ENCODE measurements at regions not wholly inside any gene's neighbourhood (a gene's known extent, or its start where the extent isn't known, plus 50 kb on each side); places are given as distances from the start of the nearest gene placed in this dataset.

DNA sequence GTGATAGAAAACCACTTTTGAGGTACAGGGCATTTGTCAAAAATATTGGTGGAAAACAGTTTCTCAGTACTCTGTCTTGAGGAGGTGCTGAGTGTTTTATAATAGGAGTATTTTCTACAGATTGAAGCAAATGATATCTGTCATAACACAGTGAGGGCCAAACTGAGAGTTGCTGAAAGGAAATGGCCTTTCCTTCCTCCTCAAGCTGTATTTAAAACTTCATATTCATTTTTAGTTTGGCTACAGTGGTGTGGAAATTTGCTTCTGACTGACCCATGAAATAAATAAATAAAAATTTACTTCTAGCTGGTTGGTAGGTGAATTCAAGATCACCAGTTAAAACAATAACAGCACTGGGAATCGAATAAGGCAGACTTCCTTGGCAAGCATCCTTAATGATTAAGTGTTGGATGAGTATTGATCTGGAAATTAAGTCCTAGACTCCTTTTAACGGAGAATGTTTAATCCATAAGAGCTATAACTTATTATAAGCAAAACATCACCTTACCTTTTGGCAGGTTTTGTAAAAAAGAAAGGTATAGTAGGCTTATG lies 828.6 kb upstream of the CITED2 start:
- Histone ChIP-seq H3F3A (ENCODE audit: insufficient read depth, low read length) (no peaks in the 10 kb centered on the region), H4K20me1 (ENCODE audit: insufficient read depth, low read length) (no peaks in the 10 kb centered on the region), H3K27me3 (ENCODE audit: insufficient read depth, low read length) (no peaks in the 10 kb centered on the region), H2AFZ (ENCODE audit: low read length) (no peak overlapping the region), H3K9me3 (ENCODE audit: low read length) (no peaks in the 10 kb centered on the region), H3K27ac (ENCODE audit: low read depth, low read length, poor library complexity, severe bottlenecking) (no peak overlapping the region), H3K79me2 (ENCODE audit: insufficient read depth, low read length) (no peaks in the 10 kb centered on the region), H3K4me3 (ENCODE audit: low read depth, low read length, poor library complexity, severe bottlenecking) (no peak overlapping the region), H3K9me2 (ENCODE audit: low read depth, low read length) (no peaks in the 10 kb centered on the region), H3K36me3 (ENCODE audit: insufficient read depth, low read length) (no peaks in the 10 kb centered on the region), H3K4me2 (ENCODE audit: low read length) (no peak overlapping the region), H3K9ac (ENCODE audit: low read length) (no peak overlapping the region), H3K4me1 (ENCODE audit: insufficient read depth, low read length, severe bottlenecking) (no peaks in the 10 kb centered on the region)
- no peak for TF ChIP-seq EZH2 (IDR thresholded peaks at IDR 0.05; ENCODE audit: borderline replicate concordance, low read length)
- TF ChIP-seq, protein P1, sequence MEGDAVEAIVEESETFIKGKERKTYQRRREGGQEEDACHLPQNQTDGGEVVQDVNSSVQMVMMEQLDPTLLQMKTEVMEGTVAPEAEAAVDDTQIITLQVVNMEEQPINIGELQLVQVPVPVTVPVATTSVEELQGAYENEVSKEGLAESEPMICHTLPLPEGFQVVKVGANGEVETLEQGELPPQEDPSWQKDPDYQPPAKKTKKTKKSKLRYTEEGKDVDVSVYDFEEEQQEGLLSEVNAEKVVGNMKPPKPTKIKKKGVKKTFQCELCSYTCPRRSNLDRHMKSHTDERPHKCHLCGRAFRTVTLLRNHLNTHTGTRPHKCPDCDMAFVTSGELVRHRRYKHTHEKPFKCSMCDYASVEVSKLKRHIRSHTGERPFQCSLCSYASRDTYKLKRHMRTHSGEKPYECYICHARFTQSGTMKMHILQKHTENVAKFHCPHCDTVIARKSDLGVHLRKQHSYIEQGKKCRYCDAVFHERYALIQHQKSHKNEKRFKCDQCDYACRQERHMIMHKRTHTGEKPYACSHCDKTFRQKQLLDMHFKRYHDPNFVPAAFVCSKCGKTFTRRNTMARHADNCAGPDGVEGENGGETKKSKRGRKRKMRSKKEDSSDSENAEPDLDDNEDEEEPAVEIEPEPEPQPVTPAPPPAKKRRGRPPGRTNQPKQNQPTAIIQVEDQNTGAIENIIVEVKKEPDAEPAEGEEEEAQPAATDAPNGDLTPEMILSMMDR (IDR thresholded peaks at IDR 0.05; ENCODE audit: low read length) = no peak

DNA sequence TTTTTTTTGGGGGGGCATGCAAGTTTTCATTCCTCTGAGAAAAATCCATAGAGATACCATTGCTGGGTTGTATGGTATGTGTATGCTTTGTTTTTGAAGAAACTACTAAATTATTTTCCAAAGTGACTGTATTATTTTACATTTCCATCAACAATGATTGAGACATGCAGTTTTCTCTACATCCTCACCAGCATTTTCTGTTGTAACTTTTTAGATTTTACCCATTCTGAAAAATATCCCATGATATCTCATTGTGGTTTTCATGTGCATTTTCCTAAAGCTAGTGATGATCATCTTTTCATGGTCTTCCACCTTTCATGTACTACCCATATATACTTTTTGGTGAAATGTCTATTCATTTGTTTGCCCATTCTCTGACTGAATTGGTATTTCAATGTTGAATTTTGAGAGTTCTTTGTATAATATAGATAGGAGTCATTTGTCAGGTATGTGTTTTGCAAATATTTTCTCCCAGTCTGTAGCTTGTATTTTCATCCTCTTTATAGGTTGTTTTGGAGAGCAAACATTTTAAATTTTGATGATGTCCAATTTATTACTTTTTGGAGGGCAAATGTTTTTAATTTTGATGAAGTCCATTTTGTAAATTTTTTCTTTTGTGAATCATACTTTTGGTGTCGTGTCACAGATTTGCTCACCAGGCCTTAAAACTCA lies 827.5 kb upstream of the CITED2 start:
- H3K9me2 ChIP-seq (ENCODE audit: low read depth, low read length) = no peaks in the 10 kb centered on the region
- H2AFZ ChIP-seq (ENCODE audit: low read length) = no peak overlapping the region
- H3F3A ChIP-seq (ENCODE audit: insufficient read depth, low read length) = no peaks in the 10 kb centered on the region
- H3K4me2 ChIP-seq (ENCODE audit: low read length) = no peak overlapping the region
- H3K9ac ChIP-seq (ENCODE audit: low read length) = no peak overlapping the region
- H4K20me1 ChIP-seq (ENCODE audit: insufficient read depth, low read length) = no peaks in the 10 kb centered on the region
- TF ChIP-seq, protein P1 (IDR thresholded peaks at IDR 0.05; ENCODE audit: low read length) = no peak
- no peak for TF ChIP-seq EZH2 (IDR thresholded peaks at IDR 0.05; ENCODE audit: borderline replicate concordance, low read length)
- no peak overlapping the region for H3K4me3 ChIP-seq (ENCODE audit: low read depth, low read length, poor library complexity, severe bottlenecking)
- H3K79me2 ChIP-seq (ENCODE audit: insufficient read depth, low read length) = no peaks in the 10 kb centered on the region
- H3K27ac ChIP-seq (ENCODE audit: low read depth, low read length, poor library complexity, severe bottlenecking) = no peak overlapping the region
- no peaks in the 10 kb centered on the region for H3K36me3 ChIP-seq (ENCODE audit: insufficient read depth, low read length)
- no peaks in the 10 kb centered on the region for H3K4me1 ChIP-seq (ENCODE audit: insufficient read depth, low read length, severe bottlenecking)
- no peaks in the 10 kb centered on the region for H3K9me3 ChIP-seq (ENCODE audit: low read length)
- H3K27me3 ChIP-seq (ENCODE audit: insufficient read depth, low read length) = no peaks in the 10 kb centered on the region

- Histone ChIP-seq H4K20me1 (ENCODE audit: insufficient read depth, low read length) (no peaks in the 10 kb centered on the region), H3K4me1 (ENCODE audit: insufficient read depth, low read length, severe bottlenecking) (no peaks in the 10 kb centered on the region), H2AFZ (ENCODE audit: low read length) (no peak overlapping the region), H3K27me3 (ENCODE audit: insufficient read depth, low read length) (no peaks in the 10 kb centered on the region), H3F3A (ENCODE audit: insufficient read depth, low read length) (no peaks in the 10 kb centered on the region), H3K9me2 (ENCODE audit: low read depth, low read length) (no peaks in the 10 kb centered on the region), H3K27ac (ENCODE audit: low read depth, low read length, poor library complexity, severe bottlenecking) (no peak overlapping the region), H3K4me2 (ENCODE audit: low read length) (no peak overlapping the region), H3K79me2 (ENCODE audit: insufficient read depth, low read length) (no peaks in the 10 kb centered on the region), H3K9ac (ENCODE audit: low read length) (no peak overlapping the region), H3K4me3 (ENCODE audit: low read depth, low read length, poor library complexity, severe bottlenecking) (no peak overlapping the region), H3K36me3 (ENCODE audit: insufficient read depth, low read length) (no peaks in the 10 kb centered on the region), H3K9me3 (ENCODE audit: low read length) (peaks cover 10% of the 10 kb centered on the region)
- no peak for TF ChIP-seq EZH2 (IDR thresholded peaks at IDR 0.05; ENCODE audit: borderline replicate concordance, low read length)
- TF ChIP-seq, protein P1 (IDR thresholded peaks at IDR 0.05; ENCODE audit: low read length) = no peak
These were observed 818.8 kb upstream of the CITED2 start for GRCh38 chr6:140193269-140193668.
